Testis (tissue), 2 donors: ENCODE measurements at regions not wholly inside any gene's neighbourhood (a gene's known extent, or its start where the extent isn't known, plus 50 kb on each side); places are given as distances from the start of the nearest gene placed in this dataset.
"Not testable (repeated sequence)": the region's sequence is repeated elsewhere in the genome, so short reads cannot be mapped to it uniquely, and the experiment has no call there.

ENCODE experiments used
- DNase-seq: peaks from one replicate; pipeline ENCODE4 v3.0.0-alpha.2; 2019
- H3K27ac ChIP-seq, 2 donors: fragments of 200-600 bp; sonication (generic); one replicate each; pipeline ENCODE4 v1.5.1; 2019
- H3K27me3 ChIP-seq: fragments of 200-600 bp; sonication (generic); one replicate; pipeline ENCODE4 v1.5.1; 2019
- H3K36me3 ChIP-seq: fragments of 200-600 bp; sonication (generic); one replicate; pipeline ENCODE4 v1.5.1; 2017; ENCODE audit warnings: low read depth; ENCODE audit errors: missing control alignments
- H3K4me1 ChIP-seq: fragments of 200-600 bp; sonication (generic); one replicate; pipeline ENCODE4 v1.5.1; 2019
- H3K4me3 ChIP-seq, 2 donors: fragments of 200-600 bp; sonication (generic); one replicate each; pipeline ENCODE4 v1.5.1; 2017 to 2019
- H3K9me3 ChIP-seq: fragments of 200-600 bp; sonication (generic); one replicate; pipeline ENCODE4 v1.5.1; 2017
- POLR2A ChIP-seq: fragments of 450-650 bp; IDR thresholded peaks from one replicate; pipeline ENCODE4 v1.6.1; 2017; ENCODE audit warnings: antibody characterized with exemption, mild to moderate bottlenecking, moderate library complexity
- WGBS, 2 donors: methylation state at CpG; one replicate each; pipeline ENCODE4 v1.1.5; 2018; 5-methylcytosine and 5-hydroxymethylcytosine counted together
- intact Hi-C: fragments of 100-400 bp; cut with DNase I; formaldehyde crosslinking; loops from one replicate; pipeline ENCODE4 v1.15.1; 2023; ENCODE audit warnings: low total_unique reads
- TF ChIP-seq, protein P1 (sequence below), 3 experiments: fragments of 450-650 bp in 2 of 3; fragments of 200-600 bp in 1 of 3; sonication (generic) in 1 of 3; IDR thresholded peaks; one replicate each; pipeline ENCODE4 v1.5.1; 2016 to 2019; ENCODE audit warnings: antibody characterized with exemption in 3 of 3, mild to moderate bottlenecking in 2 of 3, moderate library complexity in 1 of 3

DNA sequence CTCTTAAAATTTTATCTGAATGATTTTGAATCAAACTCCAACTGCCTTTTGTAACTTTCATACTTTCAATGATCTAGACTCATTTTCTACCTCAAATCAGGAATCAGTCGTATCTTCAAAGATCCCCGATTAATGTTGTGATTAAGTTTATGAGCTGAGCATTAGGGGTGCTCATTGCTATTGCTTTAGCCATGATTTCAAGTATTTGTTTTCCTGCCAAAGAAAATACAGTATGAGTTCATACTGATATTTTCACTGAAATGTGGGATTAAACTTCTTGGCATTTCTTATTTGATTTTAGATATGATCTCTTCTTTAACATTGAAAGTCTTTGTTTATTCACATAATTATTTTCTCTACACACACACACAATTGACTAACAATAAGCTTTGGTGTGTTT is 785.6 kb downstream of the NTRK3 start:
- WGBS, 2 donors, result 41 to 69% methylated on average over 2 of the region's 2 CpGs
- Histone ChIP-seq H3K4me3 (no peak overlapping the region), H3K27ac (no peak overlapping the region), H3K36me3 (no peaks in the 10 kb centered on the region), H3K4me1 (no peaks in the 10 kb centered on the region), H3K27me3 (no peaks in the 10 kb centered on the region), H3K9me3 (no peaks in the 10 kb centered on the region)
- no peak for DNase-seq
- TF ChIP-seq, protein P1, sequence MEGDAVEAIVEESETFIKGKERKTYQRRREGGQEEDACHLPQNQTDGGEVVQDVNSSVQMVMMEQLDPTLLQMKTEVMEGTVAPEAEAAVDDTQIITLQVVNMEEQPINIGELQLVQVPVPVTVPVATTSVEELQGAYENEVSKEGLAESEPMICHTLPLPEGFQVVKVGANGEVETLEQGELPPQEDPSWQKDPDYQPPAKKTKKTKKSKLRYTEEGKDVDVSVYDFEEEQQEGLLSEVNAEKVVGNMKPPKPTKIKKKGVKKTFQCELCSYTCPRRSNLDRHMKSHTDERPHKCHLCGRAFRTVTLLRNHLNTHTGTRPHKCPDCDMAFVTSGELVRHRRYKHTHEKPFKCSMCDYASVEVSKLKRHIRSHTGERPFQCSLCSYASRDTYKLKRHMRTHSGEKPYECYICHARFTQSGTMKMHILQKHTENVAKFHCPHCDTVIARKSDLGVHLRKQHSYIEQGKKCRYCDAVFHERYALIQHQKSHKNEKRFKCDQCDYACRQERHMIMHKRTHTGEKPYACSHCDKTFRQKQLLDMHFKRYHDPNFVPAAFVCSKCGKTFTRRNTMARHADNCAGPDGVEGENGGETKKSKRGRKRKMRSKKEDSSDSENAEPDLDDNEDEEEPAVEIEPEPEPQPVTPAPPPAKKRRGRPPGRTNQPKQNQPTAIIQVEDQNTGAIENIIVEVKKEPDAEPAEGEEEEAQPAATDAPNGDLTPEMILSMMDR (IDR thresholded peaks at IDR 0.05), result no peak
- TF ChIP-seq POLR2A, result no peak
- intact Hi-C loops, result no loop called here

DNA sequence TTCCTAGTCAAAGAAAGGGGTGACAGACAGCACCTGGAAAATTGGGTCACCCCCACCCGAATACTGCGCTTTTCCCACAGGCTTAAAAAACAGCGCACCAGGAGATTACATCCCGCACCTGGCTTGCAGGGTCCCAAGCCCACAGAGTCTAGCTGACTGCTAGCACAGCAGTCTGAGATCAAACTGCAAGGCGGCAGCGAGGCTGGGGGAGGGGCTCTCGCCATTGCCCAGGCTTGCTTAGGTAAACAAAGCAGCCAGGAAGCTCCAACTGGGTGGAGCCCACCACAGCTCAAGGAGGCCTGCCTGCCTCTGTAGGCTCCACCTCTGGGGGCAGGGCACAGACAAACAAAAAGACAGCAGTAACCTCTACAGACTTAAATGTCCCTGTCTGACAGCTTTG is 792.6 kb downstream of the NTRK3 start:
- H3K27ac ChIP-seq, H3K4me1 ChIP-seq, H3K27me3 ChIP-seq, H3K4me3 ChIP-seq, H3K36me3 ChIP-seq, intact Hi-C loops, H3K9me3 ChIP-seq, DNase-seq: not testable (repeated sequence)
- WGBS, 2 donors, result 53 to 72% methylated on average over 3 to 7 of the region's 7 CpGs

DNA sequence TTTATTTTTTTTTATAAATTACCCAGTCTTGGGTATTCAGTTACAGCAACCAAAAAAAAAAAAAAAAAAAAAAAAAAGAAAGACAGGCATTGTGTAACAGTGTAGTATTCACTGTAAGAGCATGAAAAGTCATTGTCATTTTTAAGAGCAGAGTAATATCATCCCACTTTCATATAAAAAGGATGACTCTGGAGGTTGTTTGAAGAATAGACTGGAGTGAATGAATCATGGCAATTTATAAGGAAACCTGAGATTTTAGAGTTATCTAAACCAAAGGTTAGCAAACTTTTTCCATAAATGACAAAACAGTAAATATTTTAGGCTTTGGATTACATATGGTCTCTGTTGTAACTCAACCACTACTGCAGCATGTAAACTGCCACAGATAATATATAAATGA is 794.9 kb downstream of the NTRK3 start:
- Histone ChIP-seq H3K9me3 (no peaks in the 10 kb centered on the region), H3K36me3 (no peaks in the 10 kb centered on the region), H3K4me3 (no peak overlapping the region), H3K27ac (no peak overlapping the region), H3K4me1 (no peaks in the 10 kb centered on the region), H3K27me3 (no peaks in the 10 kb centered on the region)
- DNase-seq, result no peak
- intact Hi-C loops, result no loop called here
- TF ChIP-seq POLR2A, result no peak
- TF ChIP-seq, protein P1 (IDR thresholded peaks at IDR 0.05), result no peak

DNA sequence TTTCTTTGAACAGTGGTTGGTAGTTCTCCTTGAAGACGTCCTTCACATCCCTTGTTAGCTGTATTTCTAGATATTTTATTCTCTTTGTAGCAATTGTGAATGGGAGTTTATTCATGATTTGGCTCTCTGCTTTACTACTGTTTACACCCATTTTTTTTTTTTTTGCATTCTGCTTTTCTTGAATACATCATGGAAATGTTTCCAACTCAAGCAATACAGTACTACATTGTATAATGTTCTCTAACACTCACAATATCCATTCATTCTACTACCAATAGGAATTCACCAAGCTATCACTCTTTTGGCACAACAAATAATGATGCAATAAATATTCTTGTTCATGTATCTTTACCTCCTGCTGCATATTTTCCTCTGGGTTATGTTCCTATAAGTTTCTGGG is 801.7 kb downstream of the NTRK3 start:
- no peak for DNase-seq
- TF ChIP-seq, protein P1 (IDR thresholded peaks at IDR 0.05), result no peak
- no peak for TF ChIP-seq POLR2A
- Histone ChIP-seq H3K27ac (no peak overlapping the region), H3K27me3 (no peaks in the 10 kb centered on the region), H3K4me1 (no peaks in the 10 kb centered on the region), H3K4me3 (no peak overlapping the region), H3K36me3 (no peaks in the 10 kb centered on the region), H3K9me3 (no peaks in the 10 kb centered on the region)
- intact Hi-C loops, result no loop called here
- 79 to 81% methylated on average over 1 of the region's 1 CpG for WGBS, 2 donors

DNA sequence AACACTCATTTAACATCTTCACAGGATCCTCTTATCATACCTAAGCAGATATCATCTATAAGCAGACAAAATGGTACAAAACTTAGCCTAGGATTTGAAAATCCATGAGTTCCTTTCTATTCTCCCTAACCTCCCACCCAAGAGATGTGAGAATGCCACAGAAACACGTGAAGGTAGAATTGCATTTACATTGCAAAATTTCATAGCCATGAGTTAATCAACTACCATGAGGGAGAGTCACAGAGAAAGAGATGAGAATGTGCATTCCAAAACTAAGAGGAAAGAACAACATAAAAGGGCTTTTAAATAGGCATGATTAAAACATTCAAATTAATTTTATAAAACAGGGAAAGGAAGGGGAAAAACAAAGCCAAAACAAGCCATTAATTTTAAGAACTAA is 806.2 kb downstream of the NTRK3 start:
- no peak overlapping the region for H3K27ac ChIP-seq
- no peaks in the 10 kb centered on the region for H3K4me1 ChIP-seq
- no peak overlapping the region for H3K4me3 ChIP-seq
- intact Hi-C loops, result no loop called here
- no peaks in the 10 kb centered on the region for H3K36me3 ChIP-seq
- no peak for DNase-seq
- no peaks in the 10 kb centered on the region for H3K9me3 ChIP-seq
- TF ChIP-seq, protein P1 (IDR thresholded peaks at IDR 0.05), result no peak
- TF ChIP-seq POLR2A, result no peak
- no peaks in the 10 kb centered on the region for H3K27me3 ChIP-seq
- WGBS, 2 donors, result 48 to 53% methylated on average over 1 of the region's 1 CpG
